Hepatocyte (in vitro differentiated cells): ENCODE measurements at regions not wholly inside any gene's neighbourhood (a gene's known extent, or its start where the extent isn't known, plus 50 kb on each side); places are given as distances from the start of the nearest gene placed in this dataset.

Experiments
- EZH2 ChIP-seq: fragments of 200-600 bp; sonication (generic); IDR thresholded peaks from 2 replicates; pipeline ENCODE4 v1.6.1; 2016; ENCODE audit warnings: antibody characterized with exemption, mild to moderate bottlenecking, borderline replicate concordance
- TF ChIP-seq, protein P1 (sequence below): fragments of 200-600 bp; sonication (generic); IDR thresholded peaks from 2 replicates; pipeline ENCODE4 v1.5.1; 2016; ENCODE audit warnings: antibody characterized with exemption, mild to moderate bottlenecking; ENCODE audit not compliant: poor library complexity

DNA sequence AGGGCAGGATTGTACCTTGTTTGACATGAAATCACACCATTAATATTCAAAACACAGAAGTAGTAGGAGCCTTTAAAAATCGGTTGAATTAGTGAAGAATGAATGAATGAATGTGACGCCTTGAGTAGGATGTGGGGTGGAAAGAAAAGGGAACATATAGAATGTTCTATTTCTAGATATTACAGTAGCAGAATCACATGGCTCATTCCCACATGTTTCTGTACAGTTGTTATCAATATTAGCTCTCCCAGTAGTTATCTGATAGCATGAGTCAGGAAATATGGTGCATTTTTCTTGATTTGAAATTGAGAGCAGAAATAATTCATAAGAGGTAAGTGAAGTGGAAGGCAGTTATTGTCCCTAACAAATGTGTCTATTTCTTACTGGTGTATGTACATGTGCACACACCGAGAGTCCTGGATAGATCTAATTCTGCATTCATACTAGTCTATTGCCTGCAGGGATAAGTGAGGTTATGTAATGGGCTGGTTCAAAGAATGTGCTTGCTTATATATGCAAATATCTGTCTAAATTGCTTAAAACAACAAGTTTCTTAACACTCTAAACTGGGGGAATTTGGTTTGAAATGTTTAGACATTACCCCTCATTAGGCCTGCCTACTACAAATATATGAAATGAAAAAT is 245.4 kb downstream of the EFCAB11 start:
- TF ChIP-seq, protein P1, sequence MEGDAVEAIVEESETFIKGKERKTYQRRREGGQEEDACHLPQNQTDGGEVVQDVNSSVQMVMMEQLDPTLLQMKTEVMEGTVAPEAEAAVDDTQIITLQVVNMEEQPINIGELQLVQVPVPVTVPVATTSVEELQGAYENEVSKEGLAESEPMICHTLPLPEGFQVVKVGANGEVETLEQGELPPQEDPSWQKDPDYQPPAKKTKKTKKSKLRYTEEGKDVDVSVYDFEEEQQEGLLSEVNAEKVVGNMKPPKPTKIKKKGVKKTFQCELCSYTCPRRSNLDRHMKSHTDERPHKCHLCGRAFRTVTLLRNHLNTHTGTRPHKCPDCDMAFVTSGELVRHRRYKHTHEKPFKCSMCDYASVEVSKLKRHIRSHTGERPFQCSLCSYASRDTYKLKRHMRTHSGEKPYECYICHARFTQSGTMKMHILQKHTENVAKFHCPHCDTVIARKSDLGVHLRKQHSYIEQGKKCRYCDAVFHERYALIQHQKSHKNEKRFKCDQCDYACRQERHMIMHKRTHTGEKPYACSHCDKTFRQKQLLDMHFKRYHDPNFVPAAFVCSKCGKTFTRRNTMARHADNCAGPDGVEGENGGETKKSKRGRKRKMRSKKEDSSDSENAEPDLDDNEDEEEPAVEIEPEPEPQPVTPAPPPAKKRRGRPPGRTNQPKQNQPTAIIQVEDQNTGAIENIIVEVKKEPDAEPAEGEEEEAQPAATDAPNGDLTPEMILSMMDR: no peak
- no peak for TF ChIP-seq EZH2
